HL-60 (cell line): ENCODE measurements at regions not wholly inside any gene's neighbourhood (a gene's known extent, or its start where the extent isn't known, plus 50 kb on each side); places are given as distances from the start of the nearest gene placed in this dataset.

Experiments
- DNase-seq, 2 experiments: peaks; one replicate each; pipeline ENCODE4 v3.0.0-alpha.2; 2010 to 2020; ENCODE audit warnings: low read depth in 1 of 2, low spot score in 1 of 2
- H3K27ac ChIP-seq: fragments of 250-450 bp; sonication (Bioruptor Pico); replicated peaks from 2 replicates; pipeline ENCODE4 v1.5.1; 2020; ENCODE audit warnings: mild to moderate bottlenecking, moderate library complexity
- H3K27me3 ChIP-seq: fragments of 250-450 bp; sonication (Bioruptor Pico); 2 replicates; pipeline ENCODE4 v1.5.1; 2021; ENCODE audit warnings: mild to moderate bottlenecking, moderate library complexity; ENCODE audit not compliant: insufficient read depth, poor library complexity, severe bottlenecking
- H3K4me3 ChIP-seq: replicated peaks from 2 replicates; pipeline ENCODE4 v1.5.1; 2011; ENCODE audit warnings: mild to moderate bottlenecking, control low read depth, low read length; ENCODE audit not compliant: insufficient read depth
- GABPA ChIP-seq: IDR thresholded peaks from 2 replicates; pipeline ENCODE4 v1.6.1; 2012; ENCODE audit warnings: low read depth
- POLR2AphosphoS5 ChIP-seq: IDR thresholded peaks from 2 replicates; pipeline ENCODE4 v1.6.1; 2012; ENCODE audit warnings: low read depth
- SPI1 ChIP-seq: IDR thresholded peaks from 2 replicates; pipeline ENCODE4 v1.6.1; 2012; ENCODE audit warnings: low read depth, mild to moderate bottlenecking, borderline replicate concordance
- TF ChIP-seq, protein P1 (sequence below): IDR thresholded peaks from 2 replicates; pipeline ENCODE4 v1.6.1; 2012; ENCODE audit warnings: low read depth; ENCODE audit not compliant: insufficient replicate concordance
- TF ChIP-seq, protein P2 (sequence below): IDR thresholded peaks from one replicate; pipeline ENCODE4 v1.5.1; 2011; ENCODE audit warnings: low read length, control low read depth, inconsistent platforms; ENCODE audit not compliant: insufficient read depth

DNA sequence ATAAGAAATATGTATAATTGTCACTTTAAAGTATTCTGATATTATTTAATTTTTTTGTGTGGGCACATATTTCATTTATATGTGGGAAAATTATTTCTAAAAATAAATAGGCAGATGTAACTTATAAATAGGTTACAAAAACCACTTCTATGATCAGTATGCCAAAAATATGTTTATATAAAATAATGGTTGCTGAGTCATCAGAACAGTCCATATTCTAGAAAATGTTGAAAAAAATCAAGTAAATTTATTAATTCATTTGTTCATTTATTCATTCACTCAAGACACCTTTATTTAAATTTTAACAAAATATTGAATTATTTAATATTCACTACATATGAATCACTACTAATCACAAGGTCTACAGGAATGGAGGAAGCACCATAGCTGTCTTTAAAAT is 1387.3 kb upstream of the C9orf72 start:
- TF ChIP-seq, protein P1, sequence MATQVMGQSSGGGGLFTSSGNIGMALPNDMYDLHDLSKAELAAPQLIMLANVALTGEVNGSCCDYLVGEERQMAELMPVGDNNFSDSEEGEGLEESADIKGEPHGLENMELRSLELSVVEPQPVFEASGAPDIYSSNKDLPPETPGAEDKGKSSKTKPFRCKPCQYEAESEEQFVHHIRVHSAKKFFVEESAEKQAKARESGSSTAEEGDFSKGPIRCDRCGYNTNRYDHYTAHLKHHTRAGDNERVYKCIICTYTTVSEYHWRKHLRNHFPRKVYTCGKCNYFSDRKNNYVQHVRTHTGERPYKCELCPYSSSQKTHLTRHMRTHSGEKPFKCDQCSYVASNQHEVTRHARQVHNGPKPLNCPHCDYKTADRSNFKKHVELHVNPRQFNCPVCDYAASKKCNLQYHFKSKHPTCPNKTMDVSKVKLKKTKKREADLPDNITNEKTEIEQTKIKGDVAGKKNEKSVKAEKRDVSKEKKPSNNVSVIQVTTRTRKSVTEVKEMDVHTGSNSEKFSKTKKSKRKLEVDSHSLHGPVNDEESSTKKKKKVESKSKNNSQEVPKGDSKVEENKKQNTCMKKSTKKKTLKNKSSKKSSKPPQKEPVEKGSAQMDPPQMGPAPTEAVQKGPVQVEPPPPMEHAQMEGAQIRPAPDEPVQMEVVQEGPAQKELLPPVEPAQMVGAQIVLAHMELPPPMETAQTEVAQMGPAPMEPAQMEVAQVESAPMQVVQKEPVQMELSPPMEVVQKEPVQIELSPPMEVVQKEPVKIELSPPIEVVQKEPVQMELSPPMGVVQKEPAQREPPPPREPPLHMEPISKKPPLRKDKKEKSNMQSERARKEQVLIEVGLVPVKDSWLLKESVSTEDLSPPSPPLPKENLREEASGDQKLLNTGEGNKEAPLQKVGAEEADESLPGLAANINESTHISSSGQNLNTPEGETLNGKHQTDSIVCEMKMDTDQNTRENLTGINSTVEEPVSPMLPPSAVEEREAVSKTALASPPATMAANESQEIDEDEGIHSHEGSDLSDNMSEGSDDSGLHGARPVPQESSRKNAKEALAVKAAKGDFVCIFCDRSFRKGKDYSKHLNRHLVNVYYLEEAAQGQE: no peak
- TF ChIP-seq, protein P2, sequence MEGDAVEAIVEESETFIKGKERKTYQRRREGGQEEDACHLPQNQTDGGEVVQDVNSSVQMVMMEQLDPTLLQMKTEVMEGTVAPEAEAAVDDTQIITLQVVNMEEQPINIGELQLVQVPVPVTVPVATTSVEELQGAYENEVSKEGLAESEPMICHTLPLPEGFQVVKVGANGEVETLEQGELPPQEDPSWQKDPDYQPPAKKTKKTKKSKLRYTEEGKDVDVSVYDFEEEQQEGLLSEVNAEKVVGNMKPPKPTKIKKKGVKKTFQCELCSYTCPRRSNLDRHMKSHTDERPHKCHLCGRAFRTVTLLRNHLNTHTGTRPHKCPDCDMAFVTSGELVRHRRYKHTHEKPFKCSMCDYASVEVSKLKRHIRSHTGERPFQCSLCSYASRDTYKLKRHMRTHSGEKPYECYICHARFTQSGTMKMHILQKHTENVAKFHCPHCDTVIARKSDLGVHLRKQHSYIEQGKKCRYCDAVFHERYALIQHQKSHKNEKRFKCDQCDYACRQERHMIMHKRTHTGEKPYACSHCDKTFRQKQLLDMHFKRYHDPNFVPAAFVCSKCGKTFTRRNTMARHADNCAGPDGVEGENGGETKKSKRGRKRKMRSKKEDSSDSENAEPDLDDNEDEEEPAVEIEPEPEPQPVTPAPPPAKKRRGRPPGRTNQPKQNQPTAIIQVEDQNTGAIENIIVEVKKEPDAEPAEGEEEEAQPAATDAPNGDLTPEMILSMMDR: no peak
- no peak for TF ChIP-seq GABPA
- TF ChIP-seq SPI1: no peak
- TF ChIP-seq POLR2AphosphoS5: no peak
- Histone ChIP-seq H3K4me3 (no peak overlapping the region), H3K27me3 (no peaks in the 10 kb centered on the region), H3K27ac (no peak overlapping the region)
- DNase-seq: no peak

DNA sequence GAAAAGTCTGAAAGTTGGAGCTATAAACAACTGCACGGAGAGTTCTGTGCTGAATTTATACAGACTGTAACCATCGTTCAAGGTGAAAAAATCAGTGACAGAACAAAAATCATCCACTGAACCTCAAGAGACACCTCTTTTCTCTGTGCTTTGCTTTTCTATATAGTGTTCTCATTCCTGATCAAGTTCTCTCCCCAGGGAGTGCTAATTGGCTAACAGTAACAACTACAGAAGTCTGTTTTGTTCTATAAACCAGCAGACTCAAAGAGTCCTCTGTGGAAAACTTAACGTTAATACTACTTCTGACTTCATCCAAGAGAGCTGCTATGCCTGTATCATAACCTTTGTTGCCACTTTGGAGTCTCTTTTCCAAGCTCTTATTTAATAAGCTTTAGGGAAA is 1388.3 kb upstream of the C9orf72 start:
- H3K27me3 ChIP-seq: no peaks in the 10 kb centered on the region
- no peak overlapping the region for H3K27ac ChIP-seq
- DNase-seq: no peak
- H3K4me3 ChIP-seq: no peak overlapping the region
- no peak for TF ChIP-seq SPI1
- TF ChIP-seq, protein P2: no peak
- no peak for TF ChIP-seq GABPA
- TF ChIP-seq, protein P1: no peak
- no peak for TF ChIP-seq POLR2AphosphoS5

DNA sequence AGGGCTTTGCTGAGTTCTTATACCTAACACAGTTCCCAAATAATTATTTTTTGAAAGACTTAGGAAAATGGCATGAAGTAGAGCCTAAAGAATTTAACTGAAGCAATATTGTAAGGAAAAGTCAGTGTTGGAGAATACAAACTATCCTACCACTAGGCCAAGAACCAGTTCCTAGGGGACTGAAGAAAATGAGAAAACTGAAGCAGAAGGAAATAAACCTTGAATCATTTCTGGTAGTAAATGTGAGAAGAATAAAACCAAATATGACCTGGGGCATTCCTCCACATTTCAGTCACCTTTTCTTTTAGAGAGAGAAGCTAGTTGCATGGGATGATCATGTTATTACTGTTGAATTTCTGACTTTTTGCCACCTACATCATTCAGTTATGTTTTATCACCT is 1393.9 kb upstream of the C9orf72 start:
- TF ChIP-seq SPI1 (no peak), POLR2AphosphoS5 (no peak), GABPA (no peak)
- TF ChIP-seq, protein P2: no peak
- TF ChIP-seq, protein P1: no peak
- H3K4me3 ChIP-seq: no peak overlapping the region
- DNase-seq: no peak
- no peaks in the 10 kb centered on the region for H3K27me3 ChIP-seq
- no peak overlapping the region for H3K27ac ChIP-seq
